ENCODE measurements at regions not wholly inside any gene's neighbourhood (a gene's known extent, or its start where the extent isn't known, plus 50 kb on each side); places are given as distances from the start of the nearest gene placed in this dataset.

- TF ChIP-seq PBX3 (IDR thresholded peaks at IDR 0.05) (no peak), CHD4 (IDR thresholded peaks at IDR 0.05; ENCODE audit: borderline replicate concordance) (no peak)
Observed at GRCh38 chr1:14055442-14056223, 355.6 kb downstream of the PRDM2 start (continued).

- ChIA-PET CTCF (no interaction called here), POLR2A (no interaction called here)
- no peaks in the 10 kb centered on the region for H3K4me1 ChIP-seq
- 8% methylated on average over 3 of the region's 3 CpGs for WGBS (ENCODE audit: missing lambda C conversion rate)
- H3K9me3 ChIP-seq, result no peaks in the 10 kb centered on the region
- DNase-seq (ENCODE audit: low read depth in 1 of 2, low spot score in 1 of 2), result no peak
- no peak for FAIRE-seq
- TF ChIP-seq PBX3 (IDR thresholded peaks at IDR 0.05), result no peak
- no peak for TF ChIP-seq GATA3 (IDR thresholded peaks at IDR 0.05; ENCODE audit: borderline replicate concordance)
- TF ChIP-seq BHLHE40 (IDR thresholded peaks at IDR 0.05; ENCODE audit: low read depth, low read length), result no peak
- TF ChIP-seq HDAC2 (IDR thresholded peaks at IDR 0.05), result no peak
- TF ChIP-seq CBX8 (IDR thresholded peaks at IDR 0.05), result no peak
- TF ChIP-seq E2F6 (IDR thresholded peaks at IDR 0.05; ENCODE audit: borderline replicate concordance, low read depth), result no peak
- no peak for TF ChIP-seq CBX2 (IDR thresholded peaks at IDR 0.05; ENCODE audit: borderline replicate concordance, low read depth)
- TF ChIP-seq ZSCAN20 (CRISPR knock-in tag; IDR thresholded peaks at IDR 0.05), result no peak
- no peak for TF ChIP-seq POLR2A (IDR thresholded peaks at IDR 0.05; ENCODE audit: low read length)
- TF ChIP-seq FOSL2 (IDR thresholded peaks at IDR 0.05), result no peak
- TF ChIP-seq FOSL2 (CRISPR knock-in tag; IDR thresholded peaks at IDR 0.05), result no peak
- TF ChIP-seq EHMT2 (IDR thresholded peaks at IDR 0.05; ENCODE audit: low read depth), result no peak
- TF ChIP-seq HEYL (CRISPR knock-in tag; IDR thresholded peaks at IDR 0.05), result no peak
- TF ChIP-seq NPAS2 (CRISPR knock-in tag; IDR thresholded peaks at IDR 0.05; ENCODE audit: borderline replicate concordance), result no peak
- no peak for TF ChIP-seq HOXA7 (CRISPR knock-in tag; IDR thresholded peaks at IDR 0.05)
- no peak for ATAC-seq
- no peak overlapping the region for H3K27ac ChIP-seq
- H3K4me3 ChIP-seq, result no peak overlapping the region
- no peak overlapping the region for H3K4me2 ChIP-seq
Observed at GRCh38 chr1:14057640-14058039, 357.7 kb downstream of the PRDM2 start.

GRCh38 chr1:14061204-14061603, 361.2 kb downstream of the PRDM2 start:
- CTCF ChIA-PET, result no interaction called here
- TF ChIP-seq ZC3H11A (IDR thresholded peaks at IDR 0.05) (no peak), NFE2L2 (conservative IDR thresholded peaks at IDR 0.05; ENCODE audit: low read length) (no peak), ELK1 (IDR thresholded peaks at IDR 0.05; ENCODE audit: low read depth, low read length) (no peak), ZFP36 (IDR thresholded peaks at IDR 0.05; ENCODE audit: borderline replicate concordance, partially characterized antibody) (no peak), GATA3 (IDR thresholded peaks at IDR 0.05; ENCODE audit: borderline replicate concordance) (no peak)

More at GRCh38 chr1:14061204-14061603, 361.2 kb downstream of the PRDM2 start:
- POLR2A ChIA-PET, result no interaction called here
- WGBS (ENCODE audit: missing lambda C conversion rate), result 28% methylated on average over 3 of the region's 3 CpGs
- no peak overlapping the region for H3K4me3 ChIP-seq
- ATAC-seq, result no peak
- no peak for FAIRE-seq
- H3K4me2 ChIP-seq, result no peak overlapping the region
- H3K9me3 ChIP-seq, result no peaks in the 10 kb centered on the region
- no peak overlapping the region for H3K27ac ChIP-seq
- no peak for DNase-seq (ENCODE audit: low read depth in 1 of 2, low spot score in 1 of 2)
- H3K4me1 ChIP-seq, result no peaks in the 10 kb centered on the region
